GM21576 (cell line): ENCODE measurements at regions not wholly inside any gene's neighbourhood (a gene's known extent, or its start where the extent isn't known, plus 50 kb on each side); places are given as distances from the start of the nearest gene placed in this dataset.

Experiments
- ATAC-seq: cut with Tn5 transposase; IDR thresholded peaks from one replicate; pipeline ENCODE4 v1.9.1; 2021; ENCODE audit warnings: mild to moderate bottlenecking, moderate library complexity; ENCODE audit not compliant: unreplicated experiment

DNA sequence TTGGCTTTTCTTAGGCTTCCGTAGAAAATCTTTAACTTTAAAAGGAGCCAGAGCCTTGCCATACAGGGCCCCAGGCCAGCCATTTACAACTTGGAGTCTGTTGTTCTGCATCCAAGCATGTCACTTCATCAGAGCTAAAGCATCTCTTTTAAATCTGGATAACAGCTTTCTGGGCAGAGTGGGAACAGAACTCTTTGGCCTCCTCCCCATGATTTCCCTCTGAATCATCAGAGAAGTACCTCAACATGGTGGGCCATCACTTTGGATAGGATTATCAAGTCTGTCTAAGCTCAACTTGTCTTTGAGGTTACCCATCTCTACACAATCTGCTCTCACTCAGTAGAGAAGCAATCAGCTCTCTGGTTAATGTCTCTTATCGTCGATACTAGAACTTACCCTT, 170.9 kb downstream of the SLC6A15 start:
- no peak for ATAC-seq

DNA sequence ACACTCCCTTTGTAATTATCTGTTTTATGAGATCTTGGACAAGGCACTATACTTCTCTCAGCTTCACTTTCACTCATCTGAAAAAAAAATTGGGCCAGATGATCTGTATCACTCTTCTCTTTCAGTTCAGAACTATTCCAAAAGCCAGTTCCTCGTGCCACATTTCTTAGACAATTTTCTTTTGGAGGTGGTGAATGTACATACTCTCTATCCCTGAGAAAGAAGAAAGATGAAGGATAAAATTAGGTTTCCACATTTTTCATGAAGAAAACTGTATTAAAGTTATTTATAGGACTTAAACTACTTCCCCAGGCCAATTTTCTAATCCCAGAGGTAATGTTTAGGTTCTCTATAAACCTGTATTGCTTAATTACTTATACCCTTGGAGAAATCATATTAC, 171.6 kb downstream of the SLC6A15 start:
- ATAC-seq, result no peak

DNA sequence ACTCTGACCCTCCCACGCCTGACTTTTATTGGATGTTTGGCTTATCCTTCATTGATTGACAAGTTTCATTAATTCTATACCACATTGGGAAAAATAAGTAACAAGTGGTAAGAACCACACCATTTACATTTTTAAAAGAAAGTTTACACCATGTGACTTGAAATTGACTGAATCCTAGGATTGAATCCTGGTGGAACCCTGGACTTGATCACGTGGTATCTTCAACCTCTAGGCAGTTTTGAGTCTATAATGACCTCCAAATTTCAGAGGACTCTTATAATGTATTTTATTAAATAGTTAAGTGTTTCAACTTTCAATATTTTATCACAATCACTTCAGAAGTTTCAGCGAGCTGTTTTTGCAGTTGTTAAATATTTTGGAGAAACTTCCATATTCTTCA, 172.0 kb downstream of the SLC6A15 start:
- no peak for ATAC-seq

DNA sequence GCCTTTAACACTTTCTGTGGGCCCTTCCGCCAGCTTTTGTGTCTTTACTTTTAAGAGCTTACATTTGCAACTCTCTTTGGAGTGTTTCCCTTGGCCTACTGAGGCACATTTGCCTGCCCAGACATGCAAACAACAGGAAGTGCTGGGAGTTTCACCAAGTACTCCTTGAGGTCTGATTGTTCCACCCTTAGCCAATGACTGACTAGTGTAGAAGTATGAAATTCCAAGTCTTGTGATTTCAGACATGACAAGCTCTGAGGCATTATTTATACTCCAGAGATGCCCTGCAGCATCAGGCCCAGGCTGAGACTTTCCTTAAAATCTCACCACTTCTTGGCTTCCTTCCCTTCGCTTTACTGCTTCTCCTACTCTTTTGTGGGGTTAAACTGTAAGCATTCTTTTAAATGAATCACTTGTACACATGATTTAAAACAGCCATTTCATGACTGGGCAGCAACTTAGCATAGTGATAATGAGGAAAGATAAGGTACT, 174.1 kb downstream of the SLC6A15 start:
- ATAC-seq, result no peak

DNA sequence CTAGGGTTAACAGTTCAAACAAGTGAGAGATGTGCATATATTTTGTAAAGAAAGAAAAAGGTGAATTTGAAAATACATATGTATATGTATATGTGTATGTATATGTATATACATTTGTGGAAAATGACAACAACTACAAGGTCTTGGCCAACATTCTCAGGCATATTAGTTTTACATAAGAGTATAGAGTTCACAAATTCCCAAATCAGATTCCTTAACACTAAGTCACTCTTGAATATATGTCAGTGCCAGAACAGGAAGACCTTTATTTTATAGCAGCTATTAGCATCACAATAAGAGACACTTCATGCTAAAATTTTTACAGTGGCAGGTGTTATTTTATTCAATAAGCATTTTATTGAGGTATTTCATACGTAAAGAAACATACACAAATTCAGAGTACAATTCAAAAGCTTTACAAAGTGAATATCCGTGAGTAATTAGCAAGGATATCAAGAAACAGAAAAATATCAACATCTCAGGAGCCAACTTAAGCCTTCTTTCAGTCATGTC, 179.7 kb downstream of the SLC6A15 start:
- ATAC-seq, result no peak

DNA sequence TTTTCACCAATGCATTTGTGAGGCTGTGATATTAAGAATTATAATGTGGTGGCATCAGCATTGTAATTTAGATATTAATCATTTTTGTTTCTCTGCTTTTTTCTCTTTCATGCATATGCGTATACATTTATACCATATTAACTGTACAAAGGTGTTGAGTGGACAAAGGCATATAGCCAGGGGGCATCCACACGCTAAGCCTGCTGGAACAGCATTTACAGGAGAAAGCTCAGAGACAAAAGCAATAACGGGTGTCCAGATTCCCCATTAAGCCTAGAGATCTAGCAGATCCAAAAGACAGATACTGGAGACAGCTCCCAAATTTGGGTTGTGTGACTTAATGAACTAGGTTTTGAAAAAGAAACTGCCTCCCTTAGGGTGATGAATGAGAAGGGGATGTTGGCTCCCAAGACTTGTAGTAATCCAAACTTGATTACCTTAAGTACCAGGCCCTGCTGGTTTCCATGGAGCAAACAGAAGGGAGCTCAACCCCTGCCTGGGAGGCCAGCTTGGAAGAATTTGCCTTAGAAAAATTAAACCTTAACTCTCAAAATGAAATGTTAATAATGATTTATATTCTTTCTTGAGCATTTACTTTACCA, 181.9 kb downstream of the SLC6A15 start:
- ATAC-seq, result no peak

DNA sequence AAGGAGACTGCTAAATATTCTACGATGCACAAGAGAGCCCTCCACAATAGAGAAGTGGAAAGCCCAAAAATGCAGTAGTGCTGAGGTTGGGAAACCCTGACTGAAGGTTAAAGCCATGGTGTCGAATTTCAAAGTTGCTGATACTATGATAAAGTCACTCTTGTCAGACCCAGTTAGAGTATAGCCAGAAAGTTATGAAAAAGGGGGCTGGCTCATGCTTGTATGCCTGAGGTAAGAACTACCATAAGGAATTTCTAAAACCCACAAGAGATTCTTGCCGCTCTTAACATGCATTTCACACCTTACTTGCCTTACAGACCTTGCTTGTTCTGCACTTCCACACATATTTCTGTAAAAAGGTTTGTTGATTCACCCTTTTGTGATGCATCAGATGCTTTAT, 184.6 kb downstream of the SLC6A15 start:
- ATAC-seq, result no peak

DNA sequence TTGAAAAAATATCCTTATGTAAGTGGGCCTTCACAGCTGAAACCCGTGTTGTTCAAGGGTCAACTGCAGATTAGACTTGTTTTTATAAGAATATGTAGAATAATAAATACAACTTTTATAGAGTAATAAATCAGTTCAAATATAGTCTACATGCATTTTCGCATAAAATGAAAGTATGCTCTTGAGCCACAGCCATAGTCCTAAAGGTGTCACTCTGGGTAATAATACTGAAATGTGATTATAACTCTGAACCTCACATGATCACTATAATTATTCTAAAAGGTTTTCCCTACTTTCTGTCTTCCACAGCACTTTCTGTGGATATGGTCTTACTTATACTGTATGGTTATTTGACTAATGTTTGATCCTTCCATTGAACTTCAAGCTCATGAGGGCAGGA, 185.8 kb downstream of the SLC6A15 start:
- no peak for ATAC-seq

DNA sequence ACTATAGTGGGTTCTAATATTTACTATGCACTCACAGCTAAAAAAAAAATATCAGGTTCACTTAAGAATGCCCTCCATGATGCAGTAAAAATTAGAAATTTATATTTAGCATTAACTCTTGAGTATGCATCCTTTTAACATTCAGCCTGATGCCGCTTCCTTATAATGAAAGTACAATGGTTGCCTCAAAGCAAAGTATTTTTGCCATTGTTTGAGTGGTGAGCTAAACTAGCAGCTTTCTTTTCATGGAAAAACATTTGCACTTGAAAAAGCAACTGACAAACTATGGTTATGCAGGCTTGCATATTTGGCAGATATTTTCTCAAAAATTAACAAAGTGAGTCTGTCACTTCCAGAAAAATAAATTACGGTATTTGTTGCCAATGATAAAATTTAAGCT, 188.6 kb downstream of the SLC6A15 start:
- no peak for ATAC-seq

DNA sequence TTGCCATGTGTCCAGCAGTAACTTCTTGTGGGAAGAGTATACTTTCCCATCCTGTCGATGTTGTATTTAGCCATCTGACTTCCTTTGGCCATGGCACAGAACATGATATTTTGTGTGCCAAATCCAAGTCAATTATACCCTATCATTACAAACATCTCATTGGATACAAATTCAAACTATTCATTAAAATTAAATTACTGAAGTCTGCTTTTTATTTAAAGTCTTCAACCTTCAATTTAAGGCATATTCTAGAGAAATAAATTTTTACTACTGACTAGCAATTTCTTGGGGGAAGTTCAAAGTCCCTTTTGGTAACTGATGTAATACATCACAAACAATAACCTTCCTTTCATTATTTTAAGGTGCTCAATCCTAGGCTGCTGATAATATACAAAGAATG, 192.6 kb downstream of the SLC6A15 start:
- ATAC-seq, result no peak

DNA sequence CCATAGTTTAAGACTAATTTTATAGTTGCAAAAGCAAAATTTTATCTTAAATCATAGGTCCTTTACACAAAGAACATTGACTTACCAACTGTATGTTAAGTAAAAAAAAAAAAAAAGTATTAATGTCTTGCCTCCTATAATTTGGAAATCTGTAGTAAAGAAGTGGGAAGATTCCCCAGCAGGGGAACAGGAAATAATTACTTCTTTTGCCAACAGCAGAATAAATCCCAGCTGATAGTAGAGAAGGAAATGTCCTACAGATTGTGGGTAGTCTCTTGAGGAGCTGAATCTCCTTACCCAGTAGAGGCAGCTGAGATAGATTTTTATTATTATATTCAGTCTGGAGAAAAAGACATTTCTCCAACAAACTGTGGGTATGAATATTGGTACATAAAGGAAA, 193.7 kb downstream of the SLC6A15 start:
- ATAC-seq, result no peak

DNA sequence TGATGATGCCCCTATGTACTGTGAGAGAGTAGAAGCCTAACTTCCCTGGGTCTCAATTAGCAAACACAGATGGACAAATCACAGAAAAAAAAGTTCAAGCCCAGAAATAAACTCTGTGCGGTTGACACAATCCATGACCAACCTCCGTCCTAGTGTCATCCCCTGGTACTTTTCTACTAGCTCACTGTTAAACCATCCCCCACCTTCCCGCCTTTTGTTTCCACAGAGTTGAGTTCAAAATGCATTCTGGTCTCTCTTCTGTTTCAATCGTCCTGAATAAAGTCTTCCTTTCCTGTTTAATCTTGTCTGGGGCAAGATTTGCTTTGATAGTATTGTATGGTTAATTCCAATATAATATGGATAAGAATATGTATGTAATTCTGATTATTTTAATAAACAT, 199.9 kb downstream of the SLC6A15 start:
- no peak for ATAC-seq

DNA sequence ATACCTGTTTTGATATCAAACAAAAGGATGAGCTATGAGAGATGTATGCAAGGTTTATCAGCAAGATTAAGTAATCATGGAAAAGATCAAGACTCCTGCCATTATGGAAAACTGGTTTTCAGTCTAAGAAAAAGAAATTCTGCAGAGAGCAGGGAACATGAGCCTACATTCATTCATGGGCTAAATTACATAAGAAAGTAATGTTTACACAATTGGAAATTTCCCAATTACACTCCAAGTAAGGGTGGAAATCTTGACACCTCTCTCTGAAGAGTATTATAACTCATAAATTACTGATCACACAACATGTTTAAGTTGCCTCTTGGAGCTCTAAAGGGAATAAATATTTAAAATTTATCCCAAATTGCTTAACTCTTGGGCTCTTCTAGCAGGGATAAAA, 206.2 kb downstream of the SLC6A15 start:
- no peak for ATAC-seq

DNA sequence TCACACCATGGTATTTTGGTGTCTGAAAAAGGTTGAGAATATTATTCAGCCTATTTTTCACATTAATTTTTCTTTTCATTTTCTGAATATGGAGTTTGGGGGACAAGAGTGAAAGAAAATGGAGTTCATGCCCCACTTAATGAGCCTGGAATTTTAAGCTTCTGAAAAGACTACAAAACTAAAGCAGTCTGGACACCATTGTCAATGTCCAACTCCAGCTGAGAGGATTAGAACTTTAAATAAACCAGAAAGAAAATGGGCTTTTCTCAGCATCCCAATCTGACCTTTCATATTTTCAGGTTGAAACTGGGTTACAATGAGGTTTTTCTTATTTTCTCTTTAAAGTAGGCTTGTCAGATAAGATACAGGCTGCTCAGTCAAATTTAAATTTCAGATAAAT, 207.7 kb downstream of the SLC6A15 start:
- ATAC-seq, result no peak

DNA sequence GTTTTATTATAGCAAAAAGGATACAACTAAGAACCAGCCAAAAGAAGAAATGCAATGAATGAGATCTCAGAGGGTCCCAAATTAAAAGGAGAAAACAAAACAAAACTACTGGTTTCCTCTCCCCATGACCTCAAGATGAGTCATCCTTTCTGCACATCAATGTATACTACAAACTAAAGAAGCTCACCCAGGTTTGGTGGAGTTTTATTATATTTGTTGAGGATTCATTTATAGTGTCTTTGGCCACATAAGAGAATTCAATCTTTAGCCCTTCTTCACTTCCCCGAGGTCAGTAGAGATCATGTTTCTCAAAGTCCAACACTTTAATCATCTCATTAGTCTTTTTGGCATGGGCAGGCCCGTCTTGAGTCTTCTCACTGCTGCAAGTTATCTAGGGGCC, 210.6 kb downstream of the SLC6A15 start:
- no peak for ATAC-seq

DNA sequence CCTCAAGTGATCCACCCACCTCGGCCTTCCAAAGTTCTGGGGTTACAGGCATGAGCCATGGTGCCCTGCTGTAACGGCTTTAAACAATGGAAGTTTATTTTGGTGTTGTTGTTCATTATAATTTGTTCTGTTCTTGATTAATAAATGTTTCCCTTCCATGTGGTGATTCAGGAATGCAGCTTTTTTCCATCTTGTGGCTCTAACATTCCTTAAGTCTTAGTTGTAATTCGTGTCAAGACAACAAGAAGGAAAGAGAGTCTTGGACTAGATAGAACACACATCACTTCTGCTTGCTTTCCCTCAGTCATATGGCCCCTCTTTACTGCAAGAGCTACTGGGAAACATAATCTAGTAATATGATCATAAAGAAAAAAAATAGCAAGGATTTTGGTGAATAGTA, 211.6 kb downstream of the SLC6A15 start:
- no peak for ATAC-seq

DNA sequence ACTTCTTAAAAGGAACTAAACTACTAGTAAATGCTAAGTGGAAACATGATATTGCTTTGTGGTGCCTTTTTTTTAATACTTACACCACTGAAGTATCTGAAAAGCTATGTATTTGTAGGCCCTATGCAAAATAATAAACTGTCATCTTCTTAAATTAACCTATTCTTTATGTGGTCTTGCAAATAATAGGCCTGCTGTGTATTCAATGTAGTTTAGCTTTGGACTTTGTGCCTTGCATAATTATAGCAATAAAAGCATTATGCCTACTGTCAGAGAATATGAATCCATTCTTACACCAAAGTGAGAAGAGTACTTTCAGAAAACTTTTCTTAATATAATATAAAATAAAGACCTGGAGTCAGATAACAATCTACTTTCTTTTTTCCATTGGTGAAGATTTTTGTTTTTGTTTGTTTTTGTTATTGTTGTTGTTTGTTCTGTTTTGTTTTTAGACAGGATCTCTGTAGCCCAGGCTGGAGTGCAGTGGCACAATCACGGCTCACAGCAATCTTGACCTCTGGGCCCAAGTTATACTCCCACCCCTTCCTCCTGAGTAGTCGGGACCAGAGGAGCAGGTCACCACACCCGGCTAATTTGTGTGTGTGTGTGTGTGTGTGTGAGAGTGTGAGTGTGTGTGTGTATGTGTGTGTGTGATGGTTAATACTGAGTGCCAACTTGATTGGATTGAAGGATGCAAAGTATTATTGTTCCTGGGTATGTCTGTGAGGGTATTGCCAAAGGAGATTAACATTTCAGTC, 213.8 kb downstream of the SLC6A15 start:
- ATAC-seq, result no peak

DNA sequence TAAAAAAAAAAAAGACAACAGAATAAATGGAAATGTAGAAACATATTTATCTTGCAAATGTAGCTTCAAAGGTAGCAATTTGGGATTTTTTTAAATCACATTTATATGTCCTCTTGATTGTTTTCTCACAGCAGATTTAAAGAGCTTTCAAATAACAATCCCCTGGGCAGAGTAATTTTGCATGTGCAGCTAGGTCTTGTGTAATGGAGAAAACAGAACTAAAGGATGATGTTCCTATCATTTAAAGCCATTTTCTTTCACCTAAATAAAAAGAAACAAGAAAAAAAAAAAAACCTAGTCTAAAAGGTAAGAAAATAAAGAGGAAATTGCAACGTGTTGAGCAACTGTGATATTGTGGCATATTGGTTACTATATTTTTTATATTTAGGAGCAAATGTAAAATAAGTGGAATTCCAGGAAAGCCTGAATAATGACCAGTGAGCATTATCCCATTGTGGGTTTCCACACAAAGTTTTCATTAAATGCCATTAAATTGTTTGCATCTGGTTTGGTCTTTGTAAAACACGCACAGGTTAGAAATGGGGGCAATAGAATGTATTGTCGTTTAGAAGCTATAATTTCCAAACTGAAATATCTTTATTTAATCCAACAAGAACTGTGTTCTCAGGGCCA, 215.6 kb downstream of the SLC6A15 start:
- ATAC-seq, result no peak

DNA sequence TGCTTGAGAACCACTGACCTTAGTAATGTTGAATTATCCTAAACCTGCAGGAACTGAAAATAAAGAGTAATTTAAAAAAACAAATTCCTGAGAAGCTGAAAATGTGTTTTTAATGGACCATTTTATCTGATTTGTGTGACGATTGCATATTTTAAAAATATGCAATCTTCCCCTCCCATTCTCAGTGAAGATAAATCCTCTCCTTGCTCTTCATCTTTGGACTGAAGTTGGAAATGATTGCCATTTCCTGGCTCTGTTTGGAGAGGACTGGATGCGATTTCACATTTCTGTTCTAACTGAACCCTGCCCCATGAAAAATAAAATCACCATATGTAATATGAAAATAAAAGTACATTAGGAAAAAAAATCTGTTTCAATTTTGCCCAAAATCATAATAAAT, 216.3 kb downstream of the SLC6A15 start:
- ATAC-seq, result no peak

DNA sequence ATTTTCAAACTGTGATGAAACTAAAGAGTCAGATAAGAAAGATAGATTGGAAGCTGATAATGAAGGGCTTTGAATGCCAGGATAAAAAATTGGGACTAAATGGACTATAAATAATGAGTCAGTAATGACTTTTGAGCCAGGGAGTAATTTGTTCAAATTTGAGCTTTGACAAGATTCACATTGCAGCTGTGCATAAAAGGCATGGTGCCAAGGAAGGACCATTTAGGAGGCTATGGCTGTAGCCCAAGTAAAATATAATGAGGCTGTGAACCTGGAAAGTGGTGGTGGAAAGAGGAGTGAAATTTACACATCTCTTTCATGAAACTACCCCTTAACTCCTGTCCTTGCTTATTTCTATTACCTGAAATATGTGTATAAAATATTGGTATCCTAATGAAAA, 218.5 kb downstream of the SLC6A15 start:
- ATAC-seq, result no peak

DNA sequence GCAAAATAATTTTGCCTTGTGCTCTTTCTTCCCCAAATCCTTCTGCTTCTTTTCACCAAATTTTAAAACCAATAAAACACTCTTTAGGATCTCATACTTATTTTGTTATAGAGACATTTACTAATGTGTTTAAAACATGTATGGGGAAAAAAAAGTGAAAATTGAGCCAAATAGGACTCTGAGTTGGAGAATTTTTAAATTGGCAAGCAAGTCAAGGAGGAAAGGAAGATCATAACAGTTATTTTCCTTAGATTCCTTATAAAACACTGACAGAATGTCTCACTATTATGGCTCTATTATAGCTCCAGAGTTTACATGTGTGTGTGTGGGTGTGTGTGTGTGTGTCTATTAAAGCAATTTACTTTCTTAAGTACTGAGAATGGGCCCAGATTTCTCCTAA, 220.5 kb downstream of the SLC6A15 start:
- ATAC-seq, result no peak

DNA sequence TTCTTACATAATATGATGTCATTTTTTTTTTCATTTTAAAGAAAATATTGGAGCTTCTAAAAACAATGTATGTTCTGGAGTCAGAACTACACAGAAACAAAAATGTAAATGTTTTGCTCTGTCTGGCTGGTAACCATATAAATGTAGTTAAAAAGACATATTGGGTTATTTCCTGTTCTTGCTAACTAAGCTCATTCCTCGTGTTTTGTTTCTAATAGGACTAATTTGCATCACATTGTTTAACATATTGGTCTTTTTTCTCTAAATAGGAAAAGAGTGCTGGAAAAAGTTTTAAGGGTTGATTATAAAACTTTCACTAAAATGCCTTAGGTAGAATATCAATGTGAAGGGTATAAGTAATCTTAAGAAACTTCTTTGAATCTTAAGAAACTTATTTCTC, 221.3 kb downstream of the SLC6A15 start:
- ATAC-seq, result no peak
